ENCODE measurements at regions not wholly inside any gene's neighbourhood (a gene's known extent, or its start where the extent isn't known, plus 50 kb on each side); places are given as distances from the start of the nearest gene placed in this dataset.

GRCh38 chr1:201708691-201709090, 120.3 kb upstream of the IPO9 start:
- Histone ChIP-seq H3K9me3 (ENCODE audit: control insufficient read depth in 1 of 2, insufficient read depth in 1 of 2, low read depth in 1 of 2, low read length in 2 of 2) (no peaks in the 10 kb centered on the region), H3K36me3 (ENCODE audit: control insufficient read depth in 1 of 2, insufficient read depth in 2 of 2, low read length in 2 of 2) (no peaks in the 10 kb centered on the region), H3K27ac (ENCODE audit: low read depth, low read length) (no peak overlapping the region), H4K20me1 (ENCODE audit: insufficient read depth) (no peaks in the 10 kb centered on the region), H3K27me3 (ENCODE audit: insufficient read depth, low read length) (no peaks in the 10 kb centered on the region), H3K4me3 (replicated peaks in 1 of 2; ENCODE audit: low read depth in 1 of 2, low read length in 2 of 2) (no peak overlapping the region), H3K9me2 (ENCODE audit: insufficient read depth) (no peaks in the 10 kb centered on the region), H3K4me1 (ENCODE audit: control insufficient read depth in 1 of 2, insufficient read depth in 2 of 2, low read length in 2 of 2) (peaks cover 24 to 39% of the 10 kb centered on the region in 2 experiments), H3K9ac (ENCODE audit: low read length) (no peak overlapping the region), H3K79me2 (ENCODE audit: insufficient read depth, low read length) (no peaks in the 10 kb centered on the region), H2AFZ (ENCODE audit: low read depth, low read length, poor library complexity, severe bottlenecking) (no peak overlapping the region), H3K4me2 (ENCODE audit: low read length) (no peak overlapping the region)
- DNase-seq (ENCODE audit: low read depth, low spot score) (no peak), ATAC-seq (no peak)
- RAD21 ChIA-PET (ENCODE audit: low non-redundant PET in 1 of 2, low total read pairs in 2 of 2, uncharacterized antibody in 2 of 2, unreplicated experiment in 2 of 2) = interaction anchor here (1.6 to 3.9 kb wide), 6 partner anchors 84 to 149 kb away, joined by 4 to 40 read pairs (median 10); no protein-coding TSS in a partner anchor
- TF ChIP-seq TCF7L2 (IDR thresholded peaks at IDR 0.05; ENCODE audit: borderline replicate concordance, extremely low read depth, insufficient read depth, insufficient read length) = no peak
- POLR2A ChIA-PET = interaction anchor here (1.0 kb wide), 1 partner anchor 10 kb away, joined by 3 read pairs; no protein-coding TSS in a partner anchor
- no TSS peak for BruUV-seq (replicated peaks)
- intact Hi-C loops (cut with micrococcal nuclease) = loop anchor here (1.0 kb wide), 1 partner anchor 85 kb away; no protein-coding TSS in a partner anchor
- CTCF ChIA-PET = interaction anchor here (1.1 to 14.5 kb wide), 9 partner anchors 31 to 409 kb away, joined by 3 to 297 read pairs (median 6); no protein-coding TSS in a partner anchor

- ChIA-PET RAD21 (ENCODE audit: low non-redundant PET in 1 of 2, low total read pairs in 2 of 2, uncharacterized antibody in 2 of 2, unreplicated experiment in 2 of 2) (interaction anchor here (0.6 to 3.9 kb wide), 7 partner anchors 63 to 150 kb away, joined by 3 to 40 read pairs (median 7); no protein-coding TSS in a partner anchor), POLR2A (interaction anchor here (0.5 to 1.7 kb wide), 3 partner anchors 9 to 407 kb away, joined by 3 to 11 read pairs (median 3); no protein-coding TSS in a partner anchor), CTCF (interaction anchor here (0.7 to 14.5 kb wide), 18 partner anchors 9 to 408 kb away, joined by 3 to 297 read pairs (median 4); no protein-coding TSS in a partner anchor)
- BruUV-seq (replicated peaks) = no TSS peak
- no peak overlapping the region for H3K4me3 ChIP-seq (replicated peaks in 1 of 2; ENCODE audit: low read depth in 1 of 2, low read length in 2 of 2)
- no peaks in the 10 kb centered on the region for H3K36me3 ChIP-seq (ENCODE audit: control insufficient read depth in 1 of 2, insufficient read depth in 2 of 2, low read length in 2 of 2)
- H3K4me2 ChIP-seq (ENCODE audit: low read length) = peak overlapping the region; percentile 29; the same call in 1 of the 2 replicates
- TF ChIP-seq CTCF (IDR thresholded peaks at IDR 0.05 in 2 of 3, conservative IDR thresholded peaks at IDR 0.05 in 1 of 3; ENCODE audit: borderline replicate concordance in 1 of 3, insufficient read depth in 1 of 3, low read depth in 2 of 3, low read length in 2 of 3) = peak in 2 of 3 experiments; percentile 77 to 78; a peak in 4 of 6 replicates
- no peak for TF ChIP-seq ZFX (IDR thresholded peaks at IDR 0.05)
- peak; percentile 43 for TF ChIP-seq YY1 (IDR thresholded peaks at IDR 0.05; ENCODE audit: extremely low read depth, insufficient replicate concordance, low read depth, low read length)
- no peaks in the 10 kb centered on the region for H3K9me3 ChIP-seq (ENCODE audit: control insufficient read depth in 1 of 2, insufficient read depth in 1 of 2, low read depth in 1 of 2, low read length in 2 of 2)
- intact Hi-C loops (cut with micrococcal nuclease) = loop anchor here (1.0 to 10.0 kb wide), 3 partner anchors 84 to 398 kb away; no protein-coding TSS in a partner anchor
- H3K27ac ChIP-seq (ENCODE audit: low read depth, low read length) = no peak overlapping the region
- no peaks in the 10 kb centered on the region for H3K27me3 ChIP-seq (ENCODE audit: insufficient read depth, low read length)
- H3K9me2 ChIP-seq (ENCODE audit: insufficient read depth) = no peaks in the 10 kb centered on the region
- no peak overlapping the region for H2AFZ ChIP-seq (ENCODE audit: low read depth, low read length, poor library complexity, severe bottlenecking)
- H4K20me1 ChIP-seq (ENCODE audit: insufficient read depth) = no peaks in the 10 kb centered on the region
- peak; percentile 23 for DNase-seq (ENCODE audit: low read depth, low spot score)
- peaks cover 30 to 45% of the 10 kb centered on the region in 2 experiments for H3K4me1 ChIP-seq (ENCODE audit: control insufficient read depth in 1 of 2, insufficient read depth in 2 of 2, low read length in 2 of 2)
- peak; percentile 80 for ATAC-seq
- H3K9ac ChIP-seq (ENCODE audit: low read length) = no peak overlapping the region
- H3K79me2 ChIP-seq (ENCODE audit: insufficient read depth, low read length) = no peaks in the 10 kb centered on the region
These were observed 119.2 kb upstream of the IPO9 start for GRCh38 chr1:201709564-201710295.
